ENCODE measurements at regions not wholly inside any gene's neighbourhood (a gene's known extent, or its start where the extent isn't known, plus 50 kb on each side); places are given as distances from the start of the nearest gene placed in this dataset.

DNA sequence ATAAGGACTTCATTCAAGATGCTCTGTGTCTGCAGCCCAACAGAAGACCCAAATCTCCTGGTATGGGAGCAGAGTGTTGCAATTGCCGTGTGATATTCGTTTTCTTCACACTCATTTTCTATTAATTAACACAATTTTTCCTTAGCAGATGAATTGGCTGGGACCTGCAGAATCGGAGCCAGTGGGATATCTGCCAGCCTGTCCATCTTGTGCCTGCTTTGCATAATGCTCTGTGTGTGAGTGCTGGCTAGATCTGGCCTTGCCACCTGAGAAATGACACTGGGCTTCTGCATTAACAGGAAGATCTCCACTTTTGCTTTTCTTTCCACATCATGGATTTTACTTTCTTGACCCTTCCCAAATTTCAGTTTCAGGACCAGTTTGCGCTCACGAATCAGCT is 70.4 kb upstream of the GPR158 start:
- no peaks in the 10 kb centered on the region for H3K4me1 ChIP-seq (ENCODE audit: insufficient read depth)

GRCh38 chr10:25105262-25105661 is 69.5 kb upstream of the GPR158 start:
- Histone ChIP-seq H3K36me3 (replicated peaks; ENCODE audit: insufficient read depth, low read depth) (no peaks in the 10 kb centered on the region), H4K20me1 (ENCODE audit: insufficient read depth, poor library complexity, severe bottlenecking) (no peaks in the 10 kb centered on the region), H3K4me2 (no peak overlapping the region), H3K4me3 (no peak overlapping the region), H3K27me3 (no peaks in the 10 kb centered on the region), H3K9me2 (replicated peaks; ENCODE audit: insufficient read depth) (no peaks in the 10 kb centered on the region), H3K4me1 (ENCODE audit: insufficient read depth) (no peaks in the 10 kb centered on the region), H2AFZ (no peak overlapping the region), H3K79me2 (no peaks in the 10 kb centered on the region), H3K9me3 (ENCODE audit: low read depth) (no peaks in the 10 kb centered on the region), H3K27ac (no peak overlapping the region)
- no peak for TF ChIP-seq CTCF (IDR thresholded peaks at IDR 0.05; ENCODE audit: poor library complexity)
- no peak for TF ChIP-seq EZH2 (IDR thresholded peaks at IDR 0.05; ENCODE audit: borderline replicate concordance)
- no peak for TF ChIP-seq EZH2phosphoT487 (IDR thresholded peaks at IDR 0.05; ENCODE audit: low read depth, severe bottlenecking, unreplicated experiment)
- no peak for DNase-seq (ENCODE audit: low spot score)
- 72% methylated on average over 2 of the region's 2 CpGs for WGBS (ENCODE audit: low lambda C conversion rate, missing lambda C conversion rate)

More for the DNA sequence above, 70.4 kb upstream of the GPR158 start:
- no peaks in the 10 kb centered on the region for H3K9me2 ChIP-seq (replicated peaks; ENCODE audit: insufficient read depth)
- H3K36me3 ChIP-seq (replicated peaks; ENCODE audit: insufficient read depth, low read depth): no peaks in the 10 kb centered on the region
- no peak overlapping the region for H3K4me2 ChIP-seq
- no peaks in the 10 kb centered on the region for H3K79me2 ChIP-seq
- H2AFZ ChIP-seq: no peak overlapping the region
- H3K27ac ChIP-seq: no peak overlapping the region
- H4K20me1 ChIP-seq (ENCODE audit: insufficient read depth, poor library complexity, severe bottlenecking): no peaks in the 10 kb centered on the region
- H3K27me3 ChIP-seq: no peaks in the 10 kb centered on the region
- H3K4me3 ChIP-seq: no peak overlapping the region
- no peak for DNase-seq (ENCODE audit: low spot score)
- H3K9me3 ChIP-seq (ENCODE audit: low read depth): no peaks in the 10 kb centered on the region
- no peak for TF ChIP-seq CTCF (IDR thresholded peaks at IDR 0.05; ENCODE audit: poor library complexity)
- no peak for TF ChIP-seq EZH2 (IDR thresholded peaks at IDR 0.05; ENCODE audit: borderline replicate concordance)
- no peak for TF ChIP-seq EZH2phosphoT487 (IDR thresholded peaks at IDR 0.05; ENCODE audit: low read depth, severe bottlenecking, unreplicated experiment)
- WGBS (ENCODE audit: low lambda C conversion rate, missing lambda C conversion rate): 83% methylated on average over 5 of the region's 5 CpGs

- H3K9me3 ChIP-seq (ENCODE audit: low read depth): no peaks in the 10 kb centered on the region
- no peaks in the 10 kb centered on the region for H4K20me1 ChIP-seq (ENCODE audit: insufficient read depth, poor library complexity, severe bottlenecking)
- 36% methylated on average over 5 of the region's 5 CpGs for WGBS (ENCODE audit: low lambda C conversion rate, missing lambda C conversion rate)
These were observed 69.0 kb upstream of the GPR158 start for GRCh38 chr10:25105743-25106260.

More at GRCh38 chr10:25105743-25106260, 69.0 kb upstream of the GPR158 start:
- Histone ChIP-seq H3K4me3 (no peak overlapping the region), H3K4me2 (no peak overlapping the region), H2AFZ (no peak overlapping the region), H3K79me2 (no peaks in the 10 kb centered on the region), H3K27ac (no peak overlapping the region), H3K27me3 (no peaks in the 10 kb centered on the region), H3K4me1 (ENCODE audit: insufficient read depth) (no peaks in the 10 kb centered on the region), H3K9me2 (replicated peaks; ENCODE audit: insufficient read depth) (no peaks in the 10 kb centered on the region), H3K36me3 (replicated peaks; ENCODE audit: insufficient read depth, low read depth) (no peaks in the 10 kb centered on the region)
- DNase-seq (ENCODE audit: low spot score): no peak
- TF ChIP-seq EZH2phosphoT487 (IDR thresholded peaks at IDR 0.05; ENCODE audit: low read depth, severe bottlenecking, unreplicated experiment) (no peak), CTCF (IDR thresholded peaks at IDR 0.05; ENCODE audit: poor library complexity) (no peak)

Measured in hepatocyte (in vitro differentiated cells).